Activated gamma-delta T cell (primary cell): ENCODE measurements at regions not wholly inside any gene's neighbourhood (a gene's known extent, or its start where the extent isn't known, plus 50 kb on each side); places are given as distances from the start of the nearest gene placed in this dataset.
"Not testable (repeated sequence)": the region's sequence is repeated elsewhere in the genome, so short reads cannot be mapped to it uniquely, and the experiment has no call there.

Experiments used
- DNase-seq: peaks from one replicate; lab custom pipeline; 2025; lab: John Stamatoyannopoulos, UW

DNA sequence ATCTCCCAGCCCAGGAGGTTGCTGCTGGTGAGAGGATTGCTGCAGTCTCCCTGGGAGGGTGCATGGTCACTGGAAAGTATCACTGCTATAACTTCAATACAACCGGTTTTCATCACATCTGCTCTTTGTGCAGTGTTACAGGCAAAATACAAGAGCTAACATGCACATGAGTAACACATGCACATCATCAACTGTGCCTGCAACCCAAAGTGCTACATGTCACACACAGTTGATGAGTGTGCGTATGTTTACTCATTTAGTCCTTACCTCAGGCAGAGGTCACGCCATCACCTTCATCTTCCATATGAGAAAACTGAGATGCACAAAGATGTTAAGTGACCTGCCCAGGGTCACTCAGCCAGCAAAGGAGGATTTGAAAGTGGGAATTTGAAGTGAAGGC, 277.7 kb downstream of the FAM72C start:
- no peak for DNase-seq

DNA sequence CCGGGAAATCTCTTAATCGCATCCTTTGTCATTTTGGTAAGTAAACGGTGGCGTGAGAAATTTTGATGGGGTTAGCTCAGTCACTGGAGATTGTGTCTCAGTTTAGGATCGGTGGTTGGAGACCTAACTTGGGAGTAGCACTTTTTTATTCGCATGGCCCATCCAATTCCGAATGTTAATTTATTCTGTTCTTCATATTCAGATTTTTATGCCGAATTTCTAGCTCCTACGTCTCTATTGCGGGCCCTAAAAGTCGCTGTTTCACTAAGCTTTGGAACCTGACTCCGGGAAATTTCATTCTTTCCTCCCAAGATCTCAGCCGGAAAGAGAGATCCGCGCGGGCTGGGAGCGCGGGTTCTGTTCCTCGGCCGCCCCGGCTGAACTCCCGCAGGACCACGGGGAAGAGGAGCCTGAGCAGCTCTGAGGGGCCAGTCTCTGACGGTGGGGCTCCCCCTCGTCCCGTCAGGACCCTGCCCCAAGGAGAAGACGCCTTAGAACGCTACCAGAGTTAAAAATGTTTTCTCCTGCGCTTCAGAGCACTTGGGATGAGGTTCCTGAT, 279.7 kb downstream of the FAM72C start:
- DNase-seq = no peak

- no peak for DNase-seq
Observed at GRCh38 chr1:143691400-143691891, 280.3 kb downstream of the FAM72C start.

DNA sequence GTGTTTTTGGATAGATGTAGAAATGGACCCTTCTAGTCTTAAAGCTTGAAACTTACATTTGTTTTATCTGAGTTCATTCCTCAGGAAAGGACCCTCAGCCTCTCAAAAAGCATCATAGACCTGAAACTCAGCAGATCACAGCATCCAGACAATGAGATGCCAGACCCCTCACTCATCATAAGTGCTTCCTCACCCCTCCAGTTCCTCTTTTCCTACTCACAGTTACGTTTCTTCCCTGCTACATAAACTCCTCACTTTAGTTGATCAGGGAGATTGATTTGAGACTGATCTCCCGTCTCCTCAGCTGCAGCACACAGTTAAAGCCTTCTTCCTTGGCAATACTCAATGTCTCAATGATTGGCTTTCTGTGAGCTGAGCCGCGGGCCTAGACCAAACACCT, 282.0 kb downstream of the FAM72C start:
- no peak for DNase-seq

GRCh38 chr1:143680304-143680703, 291.5 kb downstream of the FAM72C start:
- no peak for DNase-seq

GRCh38 chr1:143672983-143673382, 298.8 kb downstream of the FAM72C start:
- DNase-seq = no peak

- DNase-seq = no peak
Observed at GRCh38 chr1:143667730-143668129, 304.1 kb downstream of the FAM72C start.

GRCh38 chr1:143666851-143667250, 304.9 kb downstream of the FAM72C start:
- no peak for DNase-seq

GRCh38 chr1:143665606-143666005, 306.2 kb downstream of the FAM72C start:
- no peak for DNase-seq

- not testable (repeated sequence) for DNase-seq
Observed at GRCh38 chr1:143663056-143663455, 308.7 kb downstream of the FAM72C start.

- no peak for DNase-seq
Observed at GRCh38 chr1:143661418-143662101, 310.2 kb downstream of the FAM72C start.

DNA sequence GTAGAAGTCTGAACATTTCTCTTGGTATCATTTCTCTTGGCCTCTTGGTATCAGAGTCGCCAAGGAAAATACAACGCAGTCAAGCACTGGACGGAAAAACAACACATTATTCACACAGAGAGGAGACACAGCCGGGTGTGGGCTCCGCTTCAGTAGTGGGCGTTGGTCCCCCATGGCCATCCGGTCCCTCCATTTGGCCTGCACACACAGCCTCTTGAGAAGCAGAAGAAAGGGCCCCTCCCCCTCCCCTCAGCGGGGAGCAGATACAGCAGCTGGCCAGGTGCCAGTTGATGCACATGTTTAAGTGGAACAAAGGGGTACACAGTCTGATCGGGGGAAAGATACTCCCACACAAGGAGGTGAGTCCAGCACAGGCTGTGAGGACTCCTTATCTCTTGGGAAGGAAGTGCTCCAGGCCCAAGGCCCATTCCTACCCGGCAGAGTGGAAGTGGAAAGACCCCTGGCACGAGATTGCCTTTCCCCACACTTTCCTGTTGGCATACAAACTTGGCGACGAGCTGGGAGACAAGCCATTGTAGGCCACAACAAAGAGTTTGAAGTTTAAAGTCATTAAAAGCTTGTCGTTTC, 311.3 kb downstream of the FAM72C start:
- DNase-seq = no peak

- DNase-seq = no peak
Observed at GRCh38 chr1:143653429-143653802, 318.4 kb downstream of the FAM72C start.

GRCh38 chr1:143652744-143653428, 318.9 kb downstream of the FAM72C start:
- no peak for DNase-seq

GRCh38 chr1:143652187-143652586, 319.6 kb downstream of the FAM72C start:
- DNase-seq = no peak

- no peak for DNase-seq
Observed at GRCh38 chr1:143651350-143651992, 320.3 kb downstream of the FAM72C start.

DNA sequence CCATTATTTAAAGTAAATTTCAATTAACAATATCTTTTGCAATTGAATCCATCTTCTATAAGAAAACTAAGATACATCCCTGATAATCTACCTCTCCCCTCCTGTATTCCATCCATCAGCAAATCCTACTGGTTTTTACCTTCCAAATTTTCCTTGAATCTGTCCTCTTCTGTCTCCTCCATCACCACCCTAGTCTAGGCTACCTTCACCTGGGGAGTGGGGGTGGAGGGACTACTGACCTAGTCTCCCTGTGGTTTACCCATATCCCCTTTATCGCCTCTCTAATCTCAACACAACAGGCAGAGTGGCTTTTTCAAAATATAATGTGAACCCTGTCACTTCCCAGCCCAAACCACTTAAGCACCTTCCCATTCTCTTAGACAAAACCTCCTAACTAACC, 327.8 kb downstream of the FAM72C start:
- not testable (repeated sequence) for DNase-seq

GRCh38 chr1:143643148-143643885, 328.5 kb downstream of the FAM72C start:
- DNase-seq = no peak

- DNase-seq = no peak
Observed at GRCh38 chr1:143625886-143626285, 345.9 kb downstream of the FAM72C start.

DNA sequence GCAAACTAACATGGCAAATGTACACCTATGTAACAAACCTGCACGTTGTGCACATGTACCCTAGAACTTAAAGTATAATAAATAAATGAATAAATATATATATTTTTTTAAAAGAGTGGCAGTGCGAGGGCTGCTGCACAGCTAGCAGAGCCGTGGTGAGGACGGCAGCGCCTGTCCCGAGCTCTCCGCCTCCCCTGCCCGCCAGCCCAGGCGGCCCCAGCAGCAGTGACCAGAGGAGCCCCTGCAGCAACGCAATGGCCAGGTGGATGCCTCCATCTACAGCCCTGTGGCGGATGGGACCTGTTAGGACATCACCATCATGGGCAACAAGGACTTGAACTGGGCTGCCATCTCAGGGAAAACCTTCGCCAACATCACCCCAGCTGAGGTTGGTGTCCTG, 351.9 kb downstream of the FAM72C start:
- DNase-seq = no peak

DNA sequence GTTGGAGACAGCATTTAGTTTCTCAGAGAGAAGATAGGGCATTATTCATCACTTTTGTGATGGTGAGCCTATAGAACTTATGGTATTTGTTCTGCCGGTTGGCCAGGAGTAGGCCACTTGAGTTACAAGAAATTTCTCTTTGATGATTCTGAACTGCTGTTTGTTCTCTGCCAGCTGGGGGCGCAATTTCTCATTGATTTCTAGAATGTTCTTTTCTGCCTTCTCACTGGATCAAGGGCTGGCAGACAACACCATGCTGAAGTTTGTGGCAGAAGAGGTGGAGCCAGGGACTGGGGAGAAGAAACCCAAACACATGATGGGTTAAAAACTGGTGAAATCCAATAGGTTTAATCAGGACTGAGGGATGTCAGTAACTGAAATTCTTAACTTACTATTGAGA, 360.6 kb downstream of the FAM72C start:
- DNase-seq = no peak

DNA sequence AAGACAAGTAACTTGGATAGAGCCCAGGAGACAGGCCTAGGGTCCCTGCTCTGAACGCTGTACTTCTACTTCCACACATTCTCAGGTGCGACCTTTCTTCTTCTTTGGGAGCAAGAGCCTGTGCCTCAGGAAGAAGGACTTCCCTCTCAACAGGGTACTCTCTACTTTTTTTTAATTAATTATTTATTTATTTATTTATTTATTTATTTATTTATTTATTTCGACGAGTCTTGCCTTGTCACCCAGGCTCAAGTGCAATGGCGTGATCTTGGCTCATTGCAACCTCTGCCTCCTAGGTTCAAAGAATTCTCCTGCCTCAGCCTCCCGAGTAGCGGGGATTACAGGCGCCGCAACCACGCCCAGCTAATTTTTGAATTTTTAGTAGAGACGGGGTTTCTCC, 361.6 kb downstream of the FAM72C start:
- DNase-seq = no peak
